ENCODE measurements at regions not wholly inside any gene's neighbourhood (a gene's known extent, or its start where the extent isn't known, plus 50 kb on each side); places are given as distances from the start of the nearest gene placed in this dataset.

GRCh38 chr7:142461437-142461836 is 203.6 kb upstream of the PRSS58 start:
- DNase-seq = no peak
- ATAC-seq = no peak
- no peak for TF ChIP-seq CTCF (IDR thresholded peaks at IDR 0.05)
- intact Hi-C loops (cut with DNase I, micrococcal nuclease) = no loop called here
- no peak overlapping the region for H3K4me3 ChIP-seq
- H3K36me3 ChIP-seq (ENCODE audit: low read depth) = no peaks in the 10 kb centered on the region
- H3K4me1 ChIP-seq (ENCODE audit: low read depth) = no peaks in the 10 kb centered on the region
- H3K9me3 ChIP-seq = no peaks in the 10 kb centered on the region

GRCh38 chr7:142460402-142461117 is 202.7 kb upstream of the PRSS58 start:
- Histone ChIP-seq H3K4me1 (ENCODE audit: low read depth) (no peaks in the 10 kb centered on the region), H3K9me3 (no peaks in the 10 kb centered on the region), H3K36me3 (ENCODE audit: low read depth) (no peaks in the 10 kb centered on the region), H3K4me3 (no peak overlapping the region)
- intact Hi-C loops (cut with DNase I, micrococcal nuclease) = no loop called here
- TF ChIP-seq CTCF (IDR thresholded peaks at IDR 0.05) = no peak
- no peak for ATAC-seq
- DNase-seq = no peak

- TF ChIP-seq CTCF (IDR thresholded peaks at IDR 0.05) = peak; percentile 47
- DNase-seq = peak in 1 of 3 donors; percentile 37
- H3K4me1 ChIP-seq (ENCODE audit: low read depth) = no peaks in the 10 kb centered on the region
- intact Hi-C loops (cut with DNase I, micrococcal nuclease) = no loop called here
- H3K4me3 ChIP-seq = no peak overlapping the region
- no peaks in the 10 kb centered on the region for H3K9me3 ChIP-seq
- peak; percentile 81 for ATAC-seq
- no peaks in the 10 kb centered on the region for H3K36me3 ChIP-seq (ENCODE audit: low read depth)
Observed at GRCh38 chr7:142459551-142459963, 201.7 kb upstream of the PRSS58 start.

GRCh38 chr7:142457146-142457703 is 199.4 kb upstream of the PRSS58 start:
- Histone ChIP-seq H3K36me3 (ENCODE audit: low read depth) (no peaks in the 10 kb centered on the region), H3K4me1 (ENCODE audit: low read depth) (no peaks in the 10 kb centered on the region), H3K9me3 (no peaks in the 10 kb centered on the region), H3K4me3 (no peak overlapping the region)
- TF ChIP-seq CTCF (IDR thresholded peaks at IDR 0.05) = no peak
- intact Hi-C loops (cut with DNase I, micrococcal nuclease) = no loop called here
- DNase-seq (no peak), ATAC-seq (no peak)

- no peak for ATAC-seq
- intact Hi-C loops (cut with DNase I, micrococcal nuclease) = no loop called here
- Histone ChIP-seq H3K36me3 (ENCODE audit: low read depth) (no peaks in the 10 kb centered on the region), H3K9me3 (no peaks in the 10 kb centered on the region), H3K4me1 (ENCODE audit: low read depth) (no peaks in the 10 kb centered on the region), H3K4me3 (no peak overlapping the region)
- TF ChIP-seq CTCF (IDR thresholded peaks at IDR 0.05) = no peak
- no peak for DNase-seq
Observed at GRCh38 chr7:142455392-142455791, 197.5 kb upstream of the PRSS58 start.

All from mucosa of descending colon (tissue), 3 donors.